Osteoblast (primary cell): ENCODE measurements at regions not wholly inside any gene's neighbourhood (a gene's known extent, or its start where the extent isn't known, plus 50 kb on each side); places are given as distances from the start of the nearest gene placed in this dataset.
A peak's percentile ranks its signal among the peaks of the same experiment; 100 is the strongest.

ENCODE experiments used
- DNase-seq: peaks from one replicate; pipeline ENCODE4 v3.0.0; 2011; ENCODE audit warnings: low spot score, mixed read lengths; ENCODE audit not compliant: insufficient read length; ENCODE audit errors: missing footprints
- H2AFZ ChIP-seq: 2 replicates; pipeline ENCODE4 v1.6.0; 2011; ENCODE audit warnings: mild to moderate bottlenecking, low read length
- H3K27ac ChIP-seq: 2 replicates; pipeline ENCODE4 v1.5.1; 2011; ENCODE audit warnings: mild to moderate bottlenecking, low read depth, low read length, moderate library complexity
- H3K27me3 ChIP-seq: 2 replicates; pipeline ENCODE4 v1.6.0; 2012; ENCODE audit warnings: mild to moderate bottlenecking, control low read depth, inconsistent platforms, low read length, moderate library complexity; ENCODE audit not compliant: insufficient read depth
- H3K36me3 ChIP-seq: 2 replicates; pipeline ENCODE4 v1.5.1; 2011; ENCODE audit warnings: mild to moderate bottlenecking, low read length, control low read depth, moderate library complexity; ENCODE audit not compliant: insufficient read depth
- H3K4me1 ChIP-seq: 2 replicates; pipeline ENCODE4 v1.5.1; 2011; ENCODE audit warnings: mild to moderate bottlenecking, low read length, control low read depth, moderate library complexity; ENCODE audit not compliant: insufficient read depth
- H3K4me2 ChIP-seq: 2 replicates; pipeline ENCODE4 v1.6.0; 2011; ENCODE audit warnings: mild to moderate bottlenecking, low read length; ENCODE audit not compliant: insufficient read depth
- H3K4me3 ChIP-seq: fragments of 200-600 bp; sonication (generic); 3 replicates; pipeline ENCODE4 v1.5.1; 2012; ENCODE audit warnings: mild to moderate bottlenecking, low read length, inconsistent platforms; ENCODE audit not compliant: insufficient read depth
- H3K79me2 ChIP-seq: 2 replicates; pipeline ENCODE4 v1.6.0; 2012; ENCODE audit warnings: mild to moderate bottlenecking, low read length, control low read depth, inconsistent platforms; ENCODE audit not compliant: insufficient read depth
- H3K9me3 ChIP-seq: 2 replicates; pipeline ENCODE4 v1.5.1; 2011; ENCODE audit warnings: low read depth, low read length, control low read depth
- H4K20me1 ChIP-seq: 2 replicates; pipeline ENCODE4 v1.6.0; 2012; ENCODE audit warnings: mild to moderate bottlenecking, low read length, control low read depth; ENCODE audit not compliant: insufficient read depth
- TF ChIP-seq, protein P1 (sequence below): IDR thresholded peaks from 2 replicates; pipeline ENCODE4 v1.5.1; 2011; ENCODE audit warnings: mild to moderate bottlenecking, low read depth, low read length, moderate library complexity; ENCODE audit errors: extremely low read depth

DNA sequence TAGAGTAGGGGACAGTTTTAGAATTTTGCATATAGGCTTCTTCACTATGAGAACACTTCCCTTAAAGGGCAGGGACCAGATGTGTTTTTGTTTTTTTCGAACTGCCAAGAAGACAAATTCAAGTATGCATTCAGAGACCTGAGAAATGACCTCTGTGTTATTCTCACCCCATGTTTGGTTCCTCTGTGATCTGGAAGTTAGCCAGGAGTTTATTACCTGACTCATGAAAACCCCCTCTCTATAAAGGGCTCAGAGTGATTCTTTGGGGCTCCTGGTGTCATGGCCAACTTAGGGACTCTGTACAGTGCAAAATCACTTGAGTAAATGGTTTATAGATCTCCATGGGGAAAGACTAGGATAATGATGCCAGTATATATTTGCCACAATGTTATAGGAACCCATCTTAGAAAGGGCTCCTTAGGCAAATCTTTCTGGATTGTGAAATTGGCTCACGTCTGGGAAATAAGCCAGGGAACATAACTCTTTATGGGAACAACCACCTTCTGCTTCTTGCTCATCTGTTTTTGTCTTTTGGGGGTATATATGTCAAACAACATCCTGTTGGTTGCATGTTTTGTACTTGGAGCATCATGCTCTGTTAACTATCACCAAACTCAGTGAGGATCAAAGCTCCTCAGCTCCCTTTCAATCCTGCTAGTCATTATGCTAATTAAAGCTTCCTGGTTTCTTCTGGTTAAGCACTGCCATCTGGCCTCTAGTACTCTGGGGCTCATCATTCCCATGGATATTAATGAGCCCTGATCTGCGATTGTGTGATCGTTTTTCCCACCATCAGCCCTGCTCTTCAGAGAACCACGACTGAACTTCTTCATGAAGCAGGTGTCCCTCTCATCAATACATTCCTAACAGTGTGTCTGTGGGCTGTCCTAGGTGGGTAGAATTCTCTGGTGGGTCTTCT, 173.4 kb upstream of the CDH12 start:
- TF ChIP-seq, protein P1, sequence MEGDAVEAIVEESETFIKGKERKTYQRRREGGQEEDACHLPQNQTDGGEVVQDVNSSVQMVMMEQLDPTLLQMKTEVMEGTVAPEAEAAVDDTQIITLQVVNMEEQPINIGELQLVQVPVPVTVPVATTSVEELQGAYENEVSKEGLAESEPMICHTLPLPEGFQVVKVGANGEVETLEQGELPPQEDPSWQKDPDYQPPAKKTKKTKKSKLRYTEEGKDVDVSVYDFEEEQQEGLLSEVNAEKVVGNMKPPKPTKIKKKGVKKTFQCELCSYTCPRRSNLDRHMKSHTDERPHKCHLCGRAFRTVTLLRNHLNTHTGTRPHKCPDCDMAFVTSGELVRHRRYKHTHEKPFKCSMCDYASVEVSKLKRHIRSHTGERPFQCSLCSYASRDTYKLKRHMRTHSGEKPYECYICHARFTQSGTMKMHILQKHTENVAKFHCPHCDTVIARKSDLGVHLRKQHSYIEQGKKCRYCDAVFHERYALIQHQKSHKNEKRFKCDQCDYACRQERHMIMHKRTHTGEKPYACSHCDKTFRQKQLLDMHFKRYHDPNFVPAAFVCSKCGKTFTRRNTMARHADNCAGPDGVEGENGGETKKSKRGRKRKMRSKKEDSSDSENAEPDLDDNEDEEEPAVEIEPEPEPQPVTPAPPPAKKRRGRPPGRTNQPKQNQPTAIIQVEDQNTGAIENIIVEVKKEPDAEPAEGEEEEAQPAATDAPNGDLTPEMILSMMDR: no peak
- Histone ChIP-seq H2AFZ (no peak overlapping the region), H3K9me3 (peaks cover 6% of the 10 kb centered on the region), H3K27ac (no peak overlapping the region), H3K4me3 (no peak overlapping the region), H3K4me2 (no peak overlapping the region), H3K36me3 (no peaks in the 10 kb centered on the region), H3K4me1 (no peaks in the 10 kb centered on the region), H3K27me3 (no peaks in the 10 kb centered on the region), H4K20me1 (no peaks in the 10 kb centered on the region), H3K79me2 (no peaks in the 10 kb centered on the region)
- DNase-seq: no peak

- H3K4me2 ChIP-seq: no peak overlapping the region
- H2AFZ ChIP-seq: no peak overlapping the region
- TF ChIP-seq, protein P1: no peak
- peaks cover 6% of the 10 kb centered on the region for H3K9me3 ChIP-seq
- DNase-seq: no peak
- H3K4me1 ChIP-seq: no peaks in the 10 kb centered on the region
- no peaks in the 10 kb centered on the region for H3K36me3 ChIP-seq
- H3K4me3 ChIP-seq: no peak overlapping the region
- no peaks in the 10 kb centered on the region for H4K20me1 ChIP-seq
- H3K27me3 ChIP-seq: no peaks in the 10 kb centered on the region
- no peaks in the 10 kb centered on the region for H3K79me2 ChIP-seq
- no peak overlapping the region for H3K27ac ChIP-seq
Observed at GRCh38 chr5:23025629-23026233, 172.6 kb upstream of the CDH12 start.

DNA sequence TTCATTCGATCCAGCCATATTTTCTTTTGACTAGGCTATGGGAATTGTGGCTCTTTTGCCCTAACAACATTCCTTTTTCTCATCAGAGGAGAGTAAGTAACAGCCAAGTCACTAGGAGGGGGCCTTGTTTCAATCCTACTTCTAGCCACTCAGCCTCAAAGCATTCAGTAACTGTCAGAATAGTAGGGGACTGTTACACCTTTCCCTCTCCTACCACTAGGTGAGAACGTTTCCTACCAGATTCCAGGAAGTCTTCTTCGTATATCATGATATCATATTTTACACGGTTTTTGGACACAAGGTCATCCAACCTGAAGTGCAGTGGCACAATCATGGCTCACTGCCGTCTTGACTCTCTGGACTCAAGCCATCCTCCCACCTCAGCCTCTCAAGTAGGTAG, 171.3 kb upstream of the CDH12 start:
- TF ChIP-seq, protein P1: no peak
- H3K4me1 ChIP-seq: no peaks in the 10 kb centered on the region
- H3K79me2 ChIP-seq: no peaks in the 10 kb centered on the region
- no peak overlapping the region for H3K4me2 ChIP-seq
- no peaks in the 10 kb centered on the region for H4K20me1 ChIP-seq
- H3K36me3 ChIP-seq: no peaks in the 10 kb centered on the region
- H2AFZ ChIP-seq: no peak overlapping the region
- peak; percentile 18 for DNase-seq
- no peak overlapping the region for H3K27ac ChIP-seq
- H3K4me3 ChIP-seq: no peak overlapping the region
- peaks cover 6% of the 10 kb centered on the region for H3K9me3 ChIP-seq
- no peaks in the 10 kb centered on the region for H3K27me3 ChIP-seq

- no peaks in the 10 kb centered on the region for H4K20me1 ChIP-seq
Observed at GRCh38 chr5:23014825-23015224, 161.7 kb upstream of the CDH12 start.

More at GRCh38 chr5:23014825-23015224, 161.7 kb upstream of the CDH12 start:
- Histone ChIP-seq H3K27ac (no peak overlapping the region), H3K4me3 (no peak overlapping the region), H3K79me2 (no peaks in the 10 kb centered on the region), H3K36me3 (no peaks in the 10 kb centered on the region), H3K27me3 (no peaks in the 10 kb centered on the region), H2AFZ (no peak overlapping the region), H3K4me1 (no peaks in the 10 kb centered on the region), H3K9me3 (no peaks in the 10 kb centered on the region), H3K4me2 (no peak overlapping the region)
- DNase-seq: no peak
- TF ChIP-seq, protein P1: no peak
